K562 (cell line): ENCODE measurements at regions not wholly inside any gene's neighbourhood (a gene's known extent, or its start where the extent isn't known, plus 50 kb on each side); places are given as distances from the start of the nearest gene placed in this dataset.

ENCODE experiments used
- FOXA1 ChIP-seq: fragments of 450-650 bp; IDR thresholded peaks from 2 replicates; pipeline ENCODE4 v1.6.1; 2016; ENCODE audit warnings: mild to moderate bottlenecking, borderline replicate concordance
- GABPA ChIP-seq: fragments of 200-800 bp; sonication (Bioruptor generic); conservative IDR thresholded peaks from 2 replicates; pipeline ENCODE4 v1.6.1; 2016; ENCODE audit warnings: low read depth, missing genetic modification characterization, missing compliant biosample characterization
- HDAC3 ChIP-seq: fragments of 450-650 bp; IDR thresholded peaks from 2 replicates; pipeline ENCODE4 v1.6.1; 2018; ENCODE audit warnings: borderline replicate concordance, mild to moderate bottlenecking, moderate library complexity; ENCODE audit not compliant: partially characterized antibody
- MXI1 ChIP-seq: IDR thresholded peaks from 2 replicates; pipeline ENCODE4 v1.6.1; 2011; ENCODE audit warnings: low read depth, mild to moderate bottlenecking, improper control_type of control experiment, low read length
- NFYB ChIP-seq: IDR thresholded peaks from 2 replicates; pipeline ENCODE4 v1.6.1; 2011; ENCODE audit warnings: mild to moderate bottlenecking, moderate library complexity; ENCODE audit not compliant: insufficient read length; ENCODE audit errors: extremely low read depth
- POLR2A ChIP-seq: fragments of 450-650 bp; conservative IDR thresholded peaks from 2 replicates; pipeline ENCODE4 v1.6.1; 2016
- SMAD2 ChIP-seq: fragments of 150-350 bp; IDR thresholded peaks from 2 replicates; pipeline ENCODE4 v1.6.1; 2014; ENCODE audit warnings: low read depth, mild to moderate bottlenecking, low read length
- ZC3H4 ChIP-seq: sonication (generic); formaldehyde crosslinking; IDR thresholded peaks from 2 replicates; pipeline ENCODE4 v1.9.0; 2021; ENCODE audit warnings: missing genetic modification reagents, borderline replicate concordance
- TF ChIP-seq, protein P1 (sequence below): fragments of 250-450 bp; sonication (Bioruptor Pico); IDR thresholded peaks from 2 replicates; pipeline ENCODE4 v1.8.0; 2021; ENCODE audit warnings: moderate library complexity, mild to moderate bottlenecking, inconsistent platforms

DNA sequence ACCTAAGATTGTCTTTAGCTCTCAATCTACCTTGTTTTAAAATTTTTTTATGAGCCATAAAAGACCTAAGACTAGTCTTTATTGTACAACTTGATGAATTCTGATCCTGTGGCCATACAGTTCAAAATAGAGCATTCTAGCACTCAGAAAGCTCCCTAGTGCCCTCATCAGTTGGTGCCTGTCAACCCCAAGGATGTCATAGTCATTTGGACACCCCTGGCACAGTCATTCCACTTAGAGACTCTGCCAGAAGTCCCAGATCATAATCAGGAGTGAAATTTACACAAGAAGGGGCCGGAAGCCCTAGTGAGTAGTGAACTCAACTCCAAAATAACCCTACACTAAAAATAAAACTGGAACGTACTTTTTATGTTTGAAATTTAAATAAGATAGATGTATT is 80.0 kb upstream of the INSIG1 start:
- TF ChIP-seq SMAD2, result no peak
- no peak for TF ChIP-seq GABPA
- TF ChIP-seq HDAC3, result no peak
- TF ChIP-seq, protein P1, sequence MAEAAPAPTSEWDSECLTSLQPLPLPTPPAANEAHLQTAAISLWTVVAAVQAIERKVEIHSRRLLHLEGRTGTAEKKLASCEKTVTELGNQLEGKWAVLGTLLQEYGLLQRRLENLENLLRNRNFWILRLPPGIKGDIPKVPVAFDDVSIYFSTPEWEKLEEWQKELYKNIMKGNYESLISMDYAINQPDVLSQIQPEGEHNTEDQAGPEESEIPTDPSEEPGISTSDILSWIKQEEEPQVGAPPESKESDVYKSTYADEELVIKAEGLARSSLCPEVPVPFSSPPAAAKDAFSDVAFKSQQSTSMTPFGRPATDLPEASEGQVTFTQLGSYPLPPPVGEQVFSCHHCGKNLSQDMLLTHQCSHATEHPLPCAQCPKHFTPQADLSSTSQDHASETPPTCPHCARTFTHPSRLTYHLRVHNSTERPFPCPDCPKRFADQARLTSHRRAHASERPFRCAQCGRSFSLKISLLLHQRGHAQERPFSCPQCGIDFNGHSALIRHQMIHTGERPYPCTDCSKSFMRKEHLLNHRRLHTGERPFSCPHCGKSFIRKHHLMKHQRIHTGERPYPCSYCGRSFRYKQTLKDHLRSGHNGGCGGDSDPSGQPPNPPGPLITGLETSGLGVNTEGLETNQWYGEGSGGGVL (CRISPR knock-in tag), result no peak
- TF ChIP-seq POLR2A, result no peak
- no peak for TF ChIP-seq FOXA1
- TF ChIP-seq NFYB, result no peak
- TF ChIP-seq ZC3H4 (CRISPR knock-in tag), result no peak
- no peak for TF ChIP-seq MXI1
